OCI-LY3 (cell line): ENCODE measurements at regions not wholly inside any gene's neighbourhood (a gene's known extent, or its start where the extent isn't known, plus 50 kb on each side); places are given as distances from the start of the nearest gene placed in this dataset.

Experiments
- CTCF ChIP-seq: fragments of 200-600, 300-600 bp; sonication (generic); IDR thresholded peaks from 2 replicates; pipeline ENCODE4 v1.5.1; 2014; ENCODE audit warnings: antibody characterized with exemption, low read length, low read depth
- EZH2phosphoT487 ChIP-seq: fragments of 200-600 bp; shearing (Covaris generic); IDR thresholded peaks from 2 replicates; pipeline ENCODE4 v1.6.1; 2018; ENCODE audit warnings: antibody characterized with exemption, mixed run types, low read depth

DNA sequence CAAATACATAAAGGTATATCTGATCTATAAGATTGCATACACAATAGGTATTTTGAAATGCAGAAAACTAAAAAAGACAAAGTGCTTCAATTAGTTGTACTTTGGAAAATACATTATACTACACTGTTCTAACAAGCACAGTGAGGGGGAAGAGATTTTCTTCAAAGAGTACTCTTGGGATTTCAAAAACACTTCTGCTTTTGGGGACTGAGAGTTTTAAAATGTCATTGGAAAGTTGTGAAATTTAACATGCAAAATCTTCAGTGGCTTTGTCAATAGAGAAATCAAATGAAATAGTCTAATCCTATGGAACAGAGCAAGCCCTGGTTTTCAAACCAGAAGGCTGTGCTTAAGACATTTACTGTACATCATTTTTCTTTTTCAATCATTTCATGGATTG is 322.2 kb upstream of the SEMA6D start:
- TF ChIP-seq CTCF = no peak
- TF ChIP-seq EZH2phosphoT487 = no peak
